Stimulated activated effector memory CD8-positive, alpha-beta T cell treated with anti-CD3 and anti-CD28 coated beads, Interleukin-12 subunit alpha, Interleukin-12 subunit beta, amount 100 ng/mL, for 72 hours (primary cell): ENCODE measurements at regions not wholly inside any gene's neighbourhood (a gene's known extent, or its start where the extent isn't known, plus 50 kb on each side); places are given as distances from the start of the nearest gene placed in this dataset.

Experiments used
- ATAC-seq: fragments of 150-1000 bp; cut with Tn5 transposase; 2 replicates; pipeline ENCODE4 v1.10.0; 2021
- DNase-seq, 2 donors: peaks; one replicate each; pipeline ENCODE4 v3.0.0; 2021 to 2022; ENCODE audit warnings: low spot score in 2 of 2
- H3K27ac Mint-ChIP-seq: one replicate; pipeline ENCODE4 v1.8.0; 2022; ENCODE audit warnings: mild to moderate bottlenecking, mixed read lengths
- H3K36me3 Mint-ChIP-seq: one replicate; pipeline ENCODE4 v1.8.0; 2022; ENCODE audit warnings: mild to moderate bottlenecking, mixed read lengths
- H3K4me1 Mint-ChIP-seq: one replicate; pipeline ENCODE4 v1.8.0; 2022; ENCODE audit warnings: mixed read lengths
- H3K4me3 Mint-ChIP-seq: one replicate; pipeline ENCODE4 v1.8.0; 2022; ENCODE audit warnings: mild to moderate bottlenecking, mixed read lengths
- H3K9me3 Mint-ChIP-seq: one replicate; pipeline ENCODE4 v1.8.0; 2022; ENCODE audit warnings: mixed read lengths

- Mint-ChIP-seq H3K27ac (no peak overlapping the region), H3K4me1 (no peaks in the 10 kb centered on the region), H3K9me3 (no peaks in the 10 kb centered on the region), H3K4me3 (no peak overlapping the region), H3K36me3 (no peaks in the 10 kb centered on the region)
- ATAC-seq (no peak), DNase-seq (no peak)
These were observed 241.1 kb downstream of the SPATA18 start for GRCh38 chr4:52292245-52292644.

DNA sequence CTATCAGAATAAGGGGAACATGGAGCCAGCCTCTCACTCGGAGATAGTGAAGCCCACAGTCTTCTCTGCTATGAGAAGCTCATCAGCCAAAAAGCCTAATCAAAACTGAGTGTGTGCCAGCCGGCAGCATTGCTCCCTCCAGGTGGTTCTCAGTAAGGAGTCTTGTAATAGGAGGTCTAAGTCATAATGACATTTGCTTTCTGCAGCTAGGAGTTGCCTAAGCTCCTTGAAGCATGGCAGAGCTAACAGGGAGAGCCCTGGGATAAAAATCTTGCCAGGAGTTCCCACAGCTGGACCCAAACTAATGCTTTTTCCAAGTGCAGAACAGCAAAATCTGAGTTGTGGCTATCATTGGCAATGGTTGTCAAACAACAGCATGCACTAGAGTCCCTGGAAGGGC is 245.2 kb downstream of the SPATA18 start:
- H3K27ac Mint-ChIP-seq, result no peak overlapping the region
- peaks cover 5% of the 10 kb centered on the region for H3K9me3 Mint-ChIP-seq
- no peaks in the 10 kb centered on the region for H3K36me3 Mint-ChIP-seq
- no peak overlapping the region for H3K4me3 Mint-ChIP-seq
- no peaks in the 10 kb centered on the region for H3K4me1 Mint-ChIP-seq
- no peak for DNase-seq
- ATAC-seq, result no peak

- Mint-ChIP-seq H3K36me3 (no peaks in the 10 kb centered on the region), H3K9me3 (peaks cover 5% of the 10 kb centered on the region), H3K4me3 (no peak overlapping the region), H3K27ac (no peak overlapping the region), H3K4me1 (no peaks in the 10 kb centered on the region)
- DNase-seq (no peak), ATAC-seq (no peak)
These were observed 247.3 kb downstream of the SPATA18 start for GRCh38 chr4:52298444-52298843.

DNA sequence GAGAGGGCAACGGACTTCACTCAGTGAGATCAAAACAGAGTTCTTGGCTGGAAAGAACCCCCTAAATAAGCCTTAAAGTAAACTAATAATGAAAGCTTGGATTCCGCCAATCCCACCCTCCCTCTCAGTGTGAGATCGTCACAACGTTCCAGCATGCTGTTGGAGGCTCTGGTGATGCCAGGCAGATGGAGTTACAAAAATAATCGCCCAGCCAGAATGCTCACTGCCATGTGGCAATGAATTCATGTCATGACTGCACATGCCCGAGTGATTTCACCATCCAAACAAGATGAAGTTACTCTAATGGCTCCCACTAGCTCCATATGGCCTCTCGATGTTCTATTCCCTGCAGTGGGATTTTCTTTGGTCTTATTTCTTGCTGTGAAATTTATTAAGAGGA is 248.0 kb downstream of the SPATA18 start:
- Mint-ChIP-seq H3K4me3 (no peak overlapping the region), H3K27ac (no peak overlapping the region), H3K36me3 (no peaks in the 10 kb centered on the region), H3K4me1 (no peaks in the 10 kb centered on the region), H3K9me3 (peaks cover 5% of the 10 kb centered on the region)
- no peak for ATAC-seq
- no peak for DNase-seq

DNA sequence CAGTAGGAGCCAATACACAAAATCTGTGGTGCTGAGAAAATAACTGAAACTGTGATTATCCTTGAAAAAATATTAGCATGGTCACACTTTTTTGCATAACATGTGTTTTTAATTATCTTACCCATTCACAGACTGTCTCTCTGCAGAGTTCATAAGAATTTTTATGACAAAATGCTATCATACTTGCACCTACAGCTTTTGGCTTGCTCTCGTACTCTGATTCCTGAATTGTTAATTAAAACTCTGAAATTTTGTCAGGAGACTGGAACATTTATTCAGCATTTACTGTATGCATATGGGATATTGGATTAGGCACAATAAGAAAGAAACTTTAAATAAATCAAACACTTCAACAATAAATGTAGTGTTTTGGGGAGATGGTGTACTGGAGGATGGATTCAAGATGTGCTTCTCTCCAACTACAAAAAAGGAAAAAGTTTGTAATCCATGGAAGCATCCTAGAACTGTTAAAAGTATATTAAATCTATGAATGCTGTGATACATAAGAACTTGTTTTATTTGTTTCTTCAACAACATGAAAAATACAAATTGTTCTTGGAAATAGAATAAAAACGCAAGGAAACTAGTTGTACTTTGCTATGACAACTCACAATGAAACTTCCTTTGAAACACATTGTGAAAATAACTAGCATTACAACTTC is 260.5 kb downstream of the SPATA18 start:
- Mint-ChIP-seq H3K4me1 (no peaks in the 10 kb centered on the region), H3K9me3 (no peaks in the 10 kb centered on the region), H3K27ac (no peak overlapping the region), H3K36me3 (no peaks in the 10 kb centered on the region), H3K4me3 (no peak overlapping the region)
- ATAC-seq (no peak), DNase-seq (no peak)

DNA sequence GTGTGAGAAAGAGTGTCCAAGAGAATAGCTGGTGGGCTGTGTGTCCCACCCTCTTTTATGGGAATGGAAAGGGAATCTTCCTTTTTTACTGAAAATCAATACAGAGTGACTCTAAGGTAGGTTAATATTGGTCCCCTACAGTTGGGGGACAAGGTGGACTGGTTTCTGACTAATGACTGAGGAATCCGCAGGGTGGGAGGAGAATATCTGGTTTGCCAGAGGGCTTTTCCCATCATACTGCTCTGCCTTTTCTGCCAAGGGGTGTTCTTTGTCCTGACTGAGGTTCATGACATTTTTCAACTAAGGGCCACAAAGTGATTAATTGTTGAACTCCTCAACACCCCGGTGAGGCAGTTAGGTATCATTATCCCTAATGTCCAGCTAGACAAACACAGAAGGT is 261.6 kb downstream of the SPATA18 start:
- H3K4me1 Mint-ChIP-seq, result no peaks in the 10 kb centered on the region
- DNase-seq, result no peak
- H3K36me3 Mint-ChIP-seq, result no peaks in the 10 kb centered on the region
- ATAC-seq, result no peak
- H3K27ac Mint-ChIP-seq, result no peak overlapping the region
- no peak overlapping the region for H3K4me3 Mint-ChIP-seq
- H3K9me3 Mint-ChIP-seq, result no peaks in the 10 kb centered on the region

- Mint-ChIP-seq H3K27ac (no peak overlapping the region), H3K9me3 (peaks cover 3% of the 10 kb centered on the region), H3K4me1 (no peaks in the 10 kb centered on the region), H3K36me3 (no peaks in the 10 kb centered on the region), H3K4me3 (no peak overlapping the region)
- DNase-seq (no peak), ATAC-seq (no peak)
These were observed 266.3 kb downstream of the SPATA18 start for GRCh38 chr4:52317361-52317879.

- ATAC-seq, result no peak
- H3K4me3 Mint-ChIP-seq, result no peak overlapping the region
- H3K4me1 Mint-ChIP-seq, result no peaks in the 10 kb centered on the region
- no peak overlapping the region for H3K27ac Mint-ChIP-seq
- no peaks in the 10 kb centered on the region for H3K36me3 Mint-ChIP-seq
- H3K9me3 Mint-ChIP-seq, result peaks cover 3% of the 10 kb centered on the region
- DNase-seq, result no peak
These were observed 266.9 kb downstream of the SPATA18 start for GRCh38 chr4:52317981-52318380.

DNA sequence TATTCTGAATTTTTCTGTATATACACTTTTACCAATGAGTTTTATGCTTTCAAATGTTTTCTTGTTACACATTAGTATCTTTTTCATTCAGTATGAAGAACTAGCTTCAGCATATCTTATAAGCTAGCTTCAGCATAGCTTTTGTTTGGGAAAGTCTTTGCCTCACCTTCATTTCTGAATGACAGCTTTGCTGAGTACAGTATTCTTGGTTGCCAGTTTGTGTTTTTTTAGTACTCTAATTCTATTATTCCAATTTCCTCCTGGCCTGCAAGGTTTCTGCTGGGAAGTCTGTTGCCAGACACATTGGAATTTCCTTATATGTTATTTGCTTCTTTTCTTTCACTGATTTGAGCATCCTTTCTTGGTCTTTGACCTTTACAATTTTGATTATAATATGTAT is 278.8 kb downstream of the SPATA18 start:
- no peak for ATAC-seq
- no peak for DNase-seq
- no peaks in the 10 kb centered on the region for H3K4me1 Mint-ChIP-seq
- H3K4me3 Mint-ChIP-seq, result no peak overlapping the region
- peaks cover 24% of the 10 kb centered on the region for H3K9me3 Mint-ChIP-seq
- no peak overlapping the region for H3K27ac Mint-ChIP-seq
- H3K36me3 Mint-ChIP-seq, result no peaks in the 10 kb centered on the region

- Mint-ChIP-seq H3K27ac (no peak overlapping the region), H3K36me3 (no peaks in the 10 kb centered on the region), H3K9me3 (no peaks in the 10 kb centered on the region), H3K4me3 (no peak overlapping the region), H3K4me1 (no peaks in the 10 kb centered on the region)
- ATAC-seq (no peak), DNase-seq (no peak)
These were observed 292.5 kb downstream of the SPATA18 start for GRCh38 chr4:52343595-52343994.

DNA sequence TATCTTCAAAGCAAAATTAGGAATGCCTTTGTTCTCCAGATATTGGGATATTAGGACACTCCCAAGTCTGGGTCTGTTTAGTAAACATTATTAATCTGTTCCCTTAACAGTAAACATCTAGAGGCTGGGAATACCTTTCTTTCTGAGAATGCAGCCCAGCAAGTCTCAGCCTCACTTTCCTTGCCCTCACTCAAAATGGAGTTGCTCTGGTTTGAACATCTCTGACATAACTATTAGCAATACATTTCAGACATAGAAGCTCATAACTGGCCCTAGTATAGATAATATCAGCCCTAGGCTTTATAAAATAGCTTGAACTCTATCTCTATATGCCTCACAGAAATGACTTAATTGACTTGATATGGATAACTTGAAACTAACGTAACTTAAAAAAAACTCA is 299.8 kb downstream of the SPATA18 start:
- no peak for ATAC-seq
- H3K4me3 Mint-ChIP-seq, result no peak overlapping the region
- no peaks in the 10 kb centered on the region for H3K36me3 Mint-ChIP-seq
- no peak overlapping the region for H3K27ac Mint-ChIP-seq
- no peaks in the 10 kb centered on the region for H3K9me3 Mint-ChIP-seq
- no peaks in the 10 kb centered on the region for H3K4me1 Mint-ChIP-seq
- DNase-seq, result no peak

GRCh38 chr4:52358366-52358765 is 300.7 kb downstream of the USP46 start:
- DNase-seq (no peak), ATAC-seq (no peak)
- no peak overlapping the region for H3K27ac Mint-ChIP-seq
- no peaks in the 10 kb centered on the region for H3K4me1 Mint-ChIP-seq
- H3K4me3 Mint-ChIP-seq, result no peak overlapping the region
- H3K9me3 Mint-ChIP-seq, result no peaks in the 10 kb centered on the region
- no peaks in the 10 kb centered on the region for H3K36me3 Mint-ChIP-seq

GRCh38 chr4:52358883-52359321 is 300.2 kb downstream of the USP46 start:
- H3K4me3 Mint-ChIP-seq, result no peak overlapping the region
- H3K27ac Mint-ChIP-seq, result no peak overlapping the region
- H3K9me3 Mint-ChIP-seq, result no peaks in the 10 kb centered on the region
- no peaks in the 10 kb centered on the region for H3K36me3 Mint-ChIP-seq
- no peaks in the 10 kb centered on the region for H3K4me1 Mint-ChIP-seq
- ATAC-seq (no peak), DNase-seq (no peak)

- no peak overlapping the region for H3K4me3 Mint-ChIP-seq
- no peak overlapping the region for H3K27ac Mint-ChIP-seq
- no peaks in the 10 kb centered on the region for H3K4me1 Mint-ChIP-seq
- no peaks in the 10 kb centered on the region for H3K9me3 Mint-ChIP-seq
- H3K36me3 Mint-ChIP-seq, result no peaks in the 10 kb centered on the region
- DNase-seq, result no peak
- no peak for ATAC-seq
These were observed 292.9 kb downstream of the USP46 start for GRCh38 chr4:52366191-52366590.

DNA sequence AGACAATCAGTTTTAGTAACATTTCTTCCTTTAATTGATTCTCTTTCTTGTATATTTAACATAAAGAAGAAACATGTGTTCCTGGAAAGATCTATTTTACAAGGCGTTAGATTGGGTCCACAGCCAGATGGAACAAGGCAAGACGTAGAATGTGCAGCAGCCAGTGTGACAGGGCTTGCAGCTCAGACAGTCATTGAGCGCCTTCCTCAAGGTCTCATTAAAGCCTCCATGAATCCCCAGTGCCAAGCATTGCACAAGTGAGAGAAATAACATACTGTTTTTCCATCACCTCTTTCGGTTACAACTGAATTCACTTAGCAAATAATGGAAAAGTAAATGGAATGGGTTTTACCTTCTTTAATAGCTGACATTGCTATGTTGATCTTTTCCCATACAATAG is 292.5 kb downstream of the USP46 start:
- no peaks in the 10 kb centered on the region for H3K36me3 Mint-ChIP-seq
- ATAC-seq (no peak), DNase-seq (no peak)
- no peaks in the 10 kb centered on the region for H3K4me1 Mint-ChIP-seq
- H3K27ac Mint-ChIP-seq, result no peak overlapping the region
- no peak overlapping the region for H3K4me3 Mint-ChIP-seq
- no peaks in the 10 kb centered on the region for H3K9me3 Mint-ChIP-seq

GRCh38 chr4:52367282-52367830 is 291.7 kb downstream of the USP46 start:
- Mint-ChIP-seq H3K27ac (no peak overlapping the region), H3K4me1 (no peaks in the 10 kb centered on the region), H3K4me3 (no peak overlapping the region), H3K9me3 (no peaks in the 10 kb centered on the region), H3K36me3 (no peaks in the 10 kb centered on the region)
- DNase-seq, result no peak
- no peak for ATAC-seq
